GM18951 (cell line): ENCODE measurements at regions not wholly inside any gene's neighbourhood (a gene's known extent, or its start where the extent isn't known, plus 50 kb on each side); places are given as distances from the start of the nearest gene placed in this dataset.

Source experiments
- POLR2A ChIP-seq: IDR thresholded peaks from 4 replicates; pipeline ENCODE4 v1.6.1; 2011; ENCODE audit warnings: mild to moderate bottlenecking; ENCODE audit not compliant: insufficient read length, insufficient read depth; ENCODE audit errors: extremely low read depth
- in situ Hi-C: fragments of 300-500 bp; cut with MboI; formaldehyde crosslinking; loops from one replicate; pipeline ENCODE4 v1.12.0; 2022; ENCODE audit warnings: low sequenced_read_pairs, mixed read lengths, inconsistent platforms; ENCODE audit not compliant: unreplicated experiment

DNA sequence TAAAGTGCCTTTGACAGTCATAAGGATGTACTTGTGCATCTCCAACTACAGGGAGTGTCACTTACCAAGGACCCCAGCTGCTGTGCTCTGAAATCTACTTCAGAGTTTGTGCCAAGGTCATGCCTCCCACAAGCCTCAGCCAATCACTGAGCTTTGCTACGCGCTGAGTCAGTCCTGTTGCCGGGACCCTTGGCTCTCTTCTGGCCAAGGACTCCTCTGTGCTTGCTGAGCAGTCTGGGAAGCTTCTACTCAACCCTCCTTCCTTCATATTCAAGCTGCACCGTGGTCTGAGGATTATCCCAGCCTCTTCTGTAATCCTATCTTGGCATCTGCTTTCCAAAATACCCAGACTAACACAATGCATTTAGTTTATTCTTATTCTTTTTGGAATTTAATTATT lies 398.9 kb upstream of the FANCL start:
- TF ChIP-seq POLR2A, result no peak
- in situ Hi-C loops, result no loop called here

DNA sequence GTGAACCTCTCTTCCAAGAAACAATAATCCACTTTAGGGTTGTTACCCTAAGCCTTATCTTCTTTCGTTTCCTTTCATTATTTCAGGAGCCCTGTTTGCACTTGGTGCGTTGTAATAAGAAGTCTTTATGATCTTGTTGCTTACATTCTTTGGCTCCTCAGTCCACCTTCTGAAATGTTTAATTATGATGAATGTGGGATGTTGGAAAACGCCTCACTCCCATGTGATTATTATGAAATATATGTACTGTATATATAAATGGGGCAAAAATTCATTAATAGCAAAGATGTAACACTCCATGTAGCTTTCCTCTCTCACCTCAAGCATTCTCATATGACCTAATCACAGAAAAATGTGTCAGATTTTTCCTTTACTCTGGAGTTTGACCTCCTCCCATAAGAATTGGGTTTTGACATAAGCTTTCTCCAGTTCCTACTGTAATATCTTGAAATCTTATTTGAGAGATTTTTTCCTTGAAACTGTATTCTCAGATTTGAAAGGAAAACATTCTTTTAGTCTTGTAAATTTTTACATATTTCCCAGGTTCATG lies 397.2 kb upstream of the FANCL start:
- no peak for TF ChIP-seq POLR2A
- in situ Hi-C loops, result no loop called here

DNA sequence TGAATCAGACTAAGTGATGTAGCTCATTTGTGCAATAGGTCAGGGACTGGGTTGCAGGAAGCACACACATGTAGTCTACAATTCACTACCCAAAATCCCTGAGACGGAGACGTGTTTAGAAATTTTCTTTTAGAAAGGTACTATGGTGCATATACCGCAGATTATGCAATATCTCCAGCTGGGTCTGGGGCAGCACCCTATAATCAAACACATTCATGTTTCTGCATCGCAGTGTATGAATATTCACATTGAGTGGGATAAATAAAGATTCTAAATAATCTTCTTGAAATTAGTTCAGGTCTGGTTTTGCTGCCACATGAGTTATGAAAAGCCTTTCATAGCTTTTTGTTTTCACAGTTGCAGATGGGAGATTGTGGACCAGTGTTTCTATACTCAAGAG lies 395.7 kb upstream of the FANCL start:
- no peak for TF ChIP-seq POLR2A
- in situ Hi-C loops, result no loop called here

DNA sequence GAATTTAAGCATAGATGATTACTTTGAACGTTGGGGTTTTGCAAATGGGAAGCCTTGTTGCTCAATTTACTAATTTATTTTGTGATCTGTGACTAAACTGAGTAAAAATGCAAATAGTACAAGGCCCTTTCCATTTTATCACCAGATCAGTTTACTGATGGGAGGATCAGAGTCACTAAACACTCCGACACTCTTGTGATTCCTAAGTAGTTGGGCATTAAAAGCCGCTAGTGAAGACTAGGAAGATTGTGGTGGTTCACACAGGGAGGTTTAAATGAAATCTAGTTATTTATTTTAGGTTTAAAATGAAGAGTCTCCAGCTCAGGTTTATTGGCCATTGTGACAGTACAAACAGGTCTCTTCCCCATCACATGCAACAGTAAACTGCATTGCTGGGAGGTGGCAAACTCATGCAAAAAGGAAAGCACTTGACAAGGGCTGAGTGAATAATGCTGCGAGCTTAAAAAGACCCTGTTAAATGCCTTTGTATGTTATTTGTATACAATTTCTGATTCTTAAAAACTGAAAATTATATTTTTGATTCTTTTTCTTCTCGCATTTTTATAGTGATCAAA lies 394.8 kb upstream of the FANCL start:
- TF ChIP-seq POLR2A, result no peak
- in situ Hi-C loops, result no loop called here

DNA sequence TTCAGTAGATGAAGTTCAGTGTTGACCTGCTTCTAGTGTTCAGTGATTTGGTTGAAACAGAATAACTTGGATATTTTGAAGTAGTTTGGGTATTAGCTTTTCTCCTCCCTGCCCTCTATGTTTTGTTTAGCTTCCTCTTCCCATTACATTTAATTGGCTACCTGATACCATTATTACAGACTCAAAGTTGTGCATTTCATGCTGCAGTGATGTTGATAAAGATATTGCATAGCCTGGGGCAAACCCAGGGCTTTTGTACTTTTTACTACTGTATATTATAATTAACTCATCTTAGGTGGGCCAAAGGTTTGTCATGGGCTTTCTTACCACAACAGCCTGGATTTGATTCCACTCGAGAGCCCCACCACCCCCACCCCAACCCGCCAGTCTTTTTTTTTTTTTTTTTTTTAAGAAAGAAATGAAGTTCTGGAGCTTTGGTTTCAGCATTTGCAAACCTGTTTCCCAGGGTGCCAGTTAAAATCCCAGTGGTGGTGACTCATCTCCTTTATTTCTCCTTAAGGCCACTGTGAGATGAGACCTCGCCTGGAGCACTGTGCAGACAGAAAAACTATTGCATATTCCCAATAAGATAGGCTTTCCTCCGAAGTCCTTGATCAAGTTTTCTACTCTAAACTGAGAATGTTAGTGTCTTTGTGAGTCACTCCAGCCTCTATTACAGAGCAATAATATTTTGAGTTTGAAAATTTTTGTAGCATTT lies 393.7 kb upstream of the FANCL start:
- in situ Hi-C loops, result no loop called here

DNA sequence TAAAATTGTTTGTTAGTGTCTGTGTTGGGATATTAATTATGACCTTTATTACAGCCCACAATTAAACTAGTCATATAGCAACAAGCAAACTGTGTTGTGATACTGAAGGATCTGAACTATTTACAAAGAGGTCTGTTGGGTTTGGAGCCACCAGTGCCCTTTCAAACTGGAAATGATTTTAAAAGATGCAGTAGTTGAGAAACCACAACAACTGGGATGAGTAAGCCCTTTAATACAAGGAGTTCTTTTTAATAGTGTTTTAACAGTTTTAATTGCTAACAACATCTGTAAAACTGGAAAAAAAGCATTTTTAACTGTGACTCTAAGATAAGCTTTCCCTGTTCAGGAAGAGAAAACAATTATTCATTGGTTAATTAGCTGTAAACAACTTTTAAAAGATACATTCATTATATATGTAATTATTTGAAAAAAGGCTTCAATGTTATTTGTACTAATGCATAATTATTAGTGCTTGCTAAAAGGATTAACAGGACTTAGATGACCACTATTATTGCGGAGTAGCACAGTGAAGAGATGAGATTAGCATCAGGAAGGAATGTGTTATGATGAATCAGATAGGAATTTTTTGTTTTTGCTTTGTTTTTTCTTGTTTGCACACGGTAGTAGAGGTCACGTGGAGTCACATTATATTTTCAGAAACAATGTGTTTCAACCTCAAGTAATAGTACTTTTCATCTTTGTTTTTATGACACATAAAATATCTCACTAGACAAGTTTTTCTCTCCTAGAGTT lies 392.7 kb upstream of the FANCL start:
- TF ChIP-seq POLR2A, result no peak
- in situ Hi-C loops, result no loop called here

More for the DNA sequence above, 393.7 kb upstream of the FANCL start:
- no peak for TF ChIP-seq POLR2A

DNA sequence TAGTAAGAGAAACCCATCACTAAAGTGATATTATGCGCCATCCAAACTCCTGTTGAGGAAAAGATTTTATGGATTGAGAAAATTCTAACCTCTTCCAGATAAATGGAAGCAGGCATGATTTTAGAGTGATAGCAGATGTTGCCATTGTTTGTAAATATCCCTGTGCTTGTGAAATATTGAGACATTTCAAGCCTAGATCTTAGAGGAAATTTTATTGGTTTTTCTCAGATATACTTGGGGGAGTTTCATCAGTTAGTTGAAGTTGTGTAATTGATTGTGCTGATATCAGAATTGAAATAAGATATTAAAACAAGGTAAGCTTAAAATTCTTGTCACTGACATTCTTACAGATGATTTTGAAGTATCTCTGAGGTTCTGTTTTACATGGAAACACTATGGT lies 390.9 kb upstream of the FANCL start:
- no peak for TF ChIP-seq POLR2A
- in situ Hi-C loops, result no loop called here

DNA sequence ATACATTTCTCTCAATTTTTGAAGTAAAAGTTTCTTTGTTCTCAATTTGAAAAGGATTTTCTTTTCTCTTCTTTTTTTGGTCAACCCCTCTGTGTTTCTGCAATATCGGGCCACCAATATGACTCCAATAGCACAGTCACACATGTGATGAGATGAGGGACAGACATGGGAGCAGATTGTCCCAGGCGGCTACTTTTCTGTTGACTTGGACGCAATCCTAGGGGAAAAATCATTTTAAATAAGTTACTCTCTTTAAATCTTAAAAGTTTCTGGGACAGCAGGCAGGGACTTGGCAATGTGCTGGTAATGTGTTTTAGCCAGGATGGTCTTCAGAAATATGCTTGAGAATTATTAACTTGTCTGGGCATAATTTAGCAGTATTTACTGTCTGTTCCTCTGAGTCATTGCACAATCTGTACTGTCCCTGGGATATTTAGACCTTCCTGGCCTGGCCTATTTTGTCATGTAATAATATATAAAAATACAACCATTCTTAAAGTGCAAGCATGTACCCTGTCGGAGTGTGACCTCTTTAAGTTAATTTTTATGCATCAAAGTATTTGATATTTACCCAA lies 388.5 kb upstream of the FANCL start:
- no peak for TF ChIP-seq POLR2A
- in situ Hi-C loops, result no loop called here

DNA sequence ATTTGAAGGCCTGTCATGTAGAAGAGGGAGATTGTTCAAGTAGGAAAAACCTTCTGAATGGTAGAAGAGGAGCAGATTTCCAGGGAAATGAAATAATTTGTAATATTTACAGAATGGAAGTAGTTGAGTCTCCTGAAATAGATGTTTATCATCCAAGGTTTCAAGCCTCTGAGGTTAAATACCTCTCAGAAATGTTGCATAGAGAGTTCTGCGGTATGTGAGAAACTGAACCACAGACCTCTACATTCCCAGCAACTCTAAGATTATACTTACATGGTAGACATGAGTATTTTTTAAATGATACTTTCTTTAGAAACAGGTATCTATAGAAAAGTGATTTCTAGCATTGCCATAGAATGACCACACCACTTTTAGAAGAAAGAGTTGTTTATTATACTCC lies 379.8 kb upstream of the FANCL start:
- no peak for TF ChIP-seq POLR2A
- in situ Hi-C loops, result no loop called here

DNA sequence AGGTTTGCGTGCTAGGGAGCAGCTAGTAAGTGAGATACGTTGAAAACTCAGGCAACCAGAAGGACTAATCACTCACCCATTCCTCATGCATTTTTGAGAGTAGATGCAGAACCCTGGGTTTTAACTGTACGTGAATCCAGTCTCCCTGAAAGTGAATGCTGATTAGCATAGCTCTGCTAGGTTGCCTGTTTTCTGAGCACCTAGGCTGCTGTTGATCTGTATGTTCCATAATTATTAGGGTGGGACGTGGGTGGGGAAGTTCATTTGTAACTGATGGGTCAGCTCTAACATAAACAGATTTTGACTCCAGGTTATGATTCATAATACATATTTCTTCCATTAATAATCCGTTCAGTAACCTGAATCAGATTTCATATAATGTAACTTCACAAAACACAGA lies 379.0 kb upstream of the FANCL start:
- in situ Hi-C loops, result no loop called here
- TF ChIP-seq POLR2A, result no peak

DNA sequence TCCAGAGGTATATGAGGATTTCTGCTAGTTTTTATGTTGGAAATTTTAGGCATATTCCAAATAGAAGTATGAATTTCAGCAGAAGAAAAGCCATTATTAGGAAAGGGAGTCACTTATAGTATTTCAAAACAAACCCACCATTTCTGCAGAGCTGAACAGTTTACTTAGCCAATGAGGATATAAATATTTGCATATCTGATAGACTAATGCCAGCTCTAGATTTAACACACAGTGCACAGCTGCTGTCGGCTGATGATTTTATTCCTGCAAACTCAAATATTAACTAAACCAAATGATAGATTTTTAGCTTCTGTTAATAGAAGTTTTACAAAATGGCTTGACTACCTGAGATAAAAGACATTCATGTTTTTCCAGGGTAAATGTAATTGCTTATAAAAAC lies 375.8 kb upstream of the FANCL start:
- no peak for TF ChIP-seq POLR2A
- in situ Hi-C loops, result no loop called here

DNA sequence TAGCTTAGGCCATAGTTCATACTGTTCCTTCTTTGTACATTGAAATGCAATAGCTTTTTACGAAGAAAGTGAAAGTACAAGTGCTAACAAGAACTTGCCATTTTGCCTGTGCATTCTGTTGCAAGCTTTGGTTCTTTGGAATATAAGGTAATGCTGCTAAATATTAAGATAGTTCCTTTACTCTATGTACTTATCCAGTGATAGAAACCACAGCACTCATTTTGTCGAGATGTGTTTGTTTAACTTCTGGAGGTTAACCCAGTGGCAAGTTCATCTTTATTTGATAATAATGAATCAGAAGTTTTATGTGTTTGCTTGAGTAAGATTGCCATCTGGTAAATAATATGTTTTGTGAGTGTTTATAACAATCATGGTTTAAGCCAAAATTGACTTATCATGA lies 373.1 kb upstream of the FANCL start:
- in situ Hi-C loops, result no loop called here
- no peak for TF ChIP-seq POLR2A

DNA sequence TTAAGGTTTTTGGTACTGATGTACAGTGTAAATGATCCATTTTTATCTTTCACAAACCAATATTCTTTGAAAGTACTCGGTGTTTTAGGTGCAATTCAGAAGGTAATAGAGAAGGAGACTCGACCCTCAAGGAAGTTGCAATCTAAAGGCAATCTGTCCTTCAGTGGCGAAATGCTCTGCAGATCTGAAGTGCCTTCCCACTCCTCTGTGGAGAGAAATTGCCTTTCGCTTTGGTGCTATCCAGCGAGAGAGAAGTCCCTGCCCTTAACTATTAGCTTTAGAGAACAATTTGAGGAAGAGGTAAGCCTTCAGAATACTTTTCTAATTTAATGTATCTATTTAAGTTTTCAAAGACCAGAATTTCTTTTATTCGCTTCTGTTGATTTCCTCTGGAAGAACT lies 371.8 kb upstream of the FANCL start:
- in situ Hi-C loops, result no loop called here
- no peak for TF ChIP-seq POLR2A
